Pons (tissue), 1 donor: ENCODE measurements at regions not wholly inside any gene's neighbourhood (a gene's known extent, or its start where the extent isn't known, plus 50 kb on each side); places are given as distances from the start of the nearest gene placed in this dataset.
A peak's percentile ranks its signal among the peaks of the same experiment; 100 is the strongest.
"Not testable (repeated sequence)": the region's sequence is repeated elsewhere in the genome, so short reads cannot be mapped to it uniquely, and the experiment has no call there.

Experiments used
- DNase-seq: peaks from one replicate; pipeline ENCODE4 v3.0.0-alpha.2; 2016; ENCODE audit warnings: low spot score

- DNase-seq: not testable (repeated sequence)
Measured at GRCh38 chr14:87240319-87240718, 752.7 kb downstream of the GALC start.

- DNase-seq: no peak
Measured at GRCh38 chr14:87233806-87234384, 759.1 kb downstream of the GALC start.

- DNase-seq: no peak
Measured at GRCh38 chr14:87233266-87233665, 759.7 kb downstream of the GALC start.

GRCh38 chr14:87231336-87232026 is 761.5 kb downstream of the GALC start:
- no peak for DNase-seq

GRCh38 chr14:87230726-87231125 is 762.3 kb downstream of the GALC start:
- DNase-seq: no peak

GRCh38 chr14:87229131-87229530 is 763.9 kb downstream of the GALC start:
- DNase-seq: no peak

- DNase-seq: no peak
Measured at GRCh38 chr14:87217023-87217422, 776.0 kb downstream of the GALC start.

GRCh38 chr14:87214558-87214957 is 778.4 kb downstream of the GALC start:
- DNase-seq: no peak

- no peak for DNase-seq
Measured at GRCh38 chr14:87207756-87208155, 785.2 kb downstream of the GALC start.

- no peak for DNase-seq
Measured at GRCh38 chr14:87205811-87206210, 787.2 kb downstream of the GALC start.

GRCh38 chr14:87203346-87203745 is 789.6 kb downstream of the GALC start:
- no peak for DNase-seq

- DNase-seq: peak; percentile 15
Measured at GRCh38 chr14:87199381-87199780, 793.6 kb downstream of the GALC start.

- no peak for DNase-seq
Measured at GRCh38 chr14:87196436-87196835, 796.5 kb downstream of the GALC start.

GRCh38 chr14:87187786-87188185 is 805.2 kb downstream of the GALC start:
- DNase-seq: no peak

- no peak for DNase-seq
Measured at GRCh38 chr14:87186737-87187136, 806.2 kb downstream of the GALC start.

- no peak for DNase-seq
Measured at GRCh38 chr14:87185961-87186560, 806.9 kb downstream of the GALC start.

- no peak for DNase-seq
Measured at GRCh38 chr14:87184180-87184579, 808.8 kb downstream of the GALC start.

GRCh38 chr14:87181288-87181687 is 811.7 kb downstream of the GALC start:
- DNase-seq: no peak

- no peak for DNase-seq
Measured at GRCh38 chr14:87179936-87180335, 813.0 kb downstream of the GALC start.

GRCh38 chr14:87178277-87178676 is 814.7 kb downstream of the GALC start:
- DNase-seq: no peak

- no peak for DNase-seq
Measured at GRCh38 chr14:87175175-87175574, 817.8 kb downstream of the GALC start.

- no peak for DNase-seq
Measured at GRCh38 chr14:87171141-87171540, 821.8 kb downstream of the GALC start.

GRCh38 chr14:87170179-87170578 is 822.8 kb downstream of the GALC start:
- no peak for DNase-seq

GRCh38 chr14:87169362-87169761 is 823.6 kb downstream of the GALC start:
- no peak for DNase-seq
